ENCODE measurements at regions not wholly inside any gene's neighbourhood (a gene's known extent, or its start where the extent isn't known, plus 50 kb on each side); places are given as distances from the start of the nearest gene placed in this dataset.

DNA sequence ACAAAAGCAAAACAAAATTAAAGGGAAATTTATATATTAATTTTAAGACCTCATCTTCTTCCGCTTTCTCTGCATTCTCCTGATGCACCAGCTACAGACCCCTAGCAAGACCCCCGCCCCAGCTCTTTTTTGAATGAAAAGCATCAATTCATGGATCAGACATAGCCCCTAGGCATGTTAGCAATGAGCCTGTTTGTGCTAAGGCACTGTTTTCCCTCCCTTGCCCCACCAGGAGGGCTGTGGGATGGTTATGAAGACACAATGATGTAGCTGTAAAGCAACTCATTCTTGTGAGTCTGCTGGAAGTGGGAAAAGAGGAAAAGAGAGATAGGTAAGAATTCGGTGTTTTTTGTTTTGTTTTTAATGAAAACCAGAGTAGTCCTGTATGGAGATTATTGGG, 88.5 kb upstream of the ZBTB18 start:
- no peaks in the 10 kb centered on the region for H3K27me3 ChIP-seq (ENCODE audit: insufficient read depth)
- H3K9me3 ChIP-seq, result no peaks in the 10 kb centered on the region
- TF ChIP-seq, protein P1, sequence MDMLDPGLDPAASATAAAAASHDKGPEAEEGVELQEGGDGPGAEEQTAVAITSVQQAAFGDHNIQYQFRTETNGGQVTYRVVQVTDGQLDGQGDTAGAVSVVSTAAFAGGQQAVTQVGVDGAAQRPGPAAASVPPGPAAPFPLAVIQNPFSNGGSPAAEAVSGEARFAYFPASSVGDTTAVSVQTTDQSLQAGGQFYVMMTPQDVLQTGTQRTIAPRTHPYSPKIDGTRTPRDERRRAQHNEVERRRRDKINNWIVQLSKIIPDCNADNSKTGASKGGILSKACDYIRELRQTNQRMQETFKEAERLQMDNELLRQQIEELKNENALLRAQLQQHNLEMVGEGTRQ (IDR thresholded peaks at IDR 0.05; ENCODE audit: borderline replicate concordance, low read depth, low read length), result no peak
- TF ChIP-seq MXI1 (IDR thresholded peaks at IDR 0.05; ENCODE audit: low read depth, low read length) (no peak), NFIC (IDR thresholded peaks at IDR 0.05; ENCODE audit: borderline replicate concordance) (no peak), FOXM1 (IDR thresholded peaks at IDR 0.05; ENCODE audit: low read depth) (no peak), ELF1 (IDR thresholded peaks at IDR 0.05) (no peak), MEF2A (IDR thresholded peaks at IDR 0.05; ENCODE audit: borderline replicate concordance, low read depth) (no peak), GABPA (IDR thresholded peaks at IDR 0.05; ENCODE audit: low read depth) (no peak), YY1 (IDR thresholded peaks at IDR 0.05; ENCODE audit: low read depth) (no peak), CHD2 (IDR thresholded peaks at IDR 0.05; ENCODE audit: low read length, partially characterized antibody) (no peak), TAF1 (IDR thresholded peaks at IDR 0.05; ENCODE audit: borderline replicate concordance, low read depth, low read length) (no peak), RCOR1 (IDR thresholded peaks at IDR 0.05; ENCODE audit: low read length) (no peak), RFX5 (IDR thresholded peaks at IDR 0.05; ENCODE audit: low read length) (no peak), EP300 (IDR thresholded peaks at IDR 0.05; ENCODE audit: borderline replicate concordance in 1 of 2, low read depth in 1 of 2, low read length in 1 of 2) (no peak), EZH2phosphoT487 (IDR thresholded peaks at IDR 0.05; ENCODE audit: borderline replicate concordance, low read depth) (no peak), RXRA (IDR thresholded peaks at IDR 0.05; ENCODE audit: borderline replicate concordance, low read depth) (no peak), TEAD4 (IDR thresholded peaks at IDR 0.05; ENCODE audit: borderline replicate concordance, insufficient read depth) (no peak), FOSL2 (IDR thresholded peaks at IDR 0.05; ENCODE audit: borderline replicate concordance, low read depth) (no peak)
- TF ChIP-seq, protein P2, sequence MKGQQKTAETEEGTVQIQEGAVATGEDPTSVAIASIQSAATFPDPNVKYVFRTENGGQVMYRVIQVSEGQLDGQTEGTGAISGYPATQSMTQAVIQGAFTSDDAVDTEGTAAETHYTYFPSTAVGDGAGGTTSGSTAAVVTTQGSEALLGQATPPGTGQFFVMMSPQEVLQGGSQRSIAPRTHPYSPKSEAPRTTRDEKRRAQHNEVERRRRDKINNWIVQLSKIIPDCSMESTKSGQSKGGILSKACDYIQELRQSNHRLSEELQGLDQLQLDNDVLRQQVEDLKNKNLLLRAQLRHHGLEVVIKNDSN (IDR thresholded peaks at IDR 0.05; ENCODE audit: borderline replicate concordance, low read depth), result no peak
- TF ChIP-seq, protein P3, sequence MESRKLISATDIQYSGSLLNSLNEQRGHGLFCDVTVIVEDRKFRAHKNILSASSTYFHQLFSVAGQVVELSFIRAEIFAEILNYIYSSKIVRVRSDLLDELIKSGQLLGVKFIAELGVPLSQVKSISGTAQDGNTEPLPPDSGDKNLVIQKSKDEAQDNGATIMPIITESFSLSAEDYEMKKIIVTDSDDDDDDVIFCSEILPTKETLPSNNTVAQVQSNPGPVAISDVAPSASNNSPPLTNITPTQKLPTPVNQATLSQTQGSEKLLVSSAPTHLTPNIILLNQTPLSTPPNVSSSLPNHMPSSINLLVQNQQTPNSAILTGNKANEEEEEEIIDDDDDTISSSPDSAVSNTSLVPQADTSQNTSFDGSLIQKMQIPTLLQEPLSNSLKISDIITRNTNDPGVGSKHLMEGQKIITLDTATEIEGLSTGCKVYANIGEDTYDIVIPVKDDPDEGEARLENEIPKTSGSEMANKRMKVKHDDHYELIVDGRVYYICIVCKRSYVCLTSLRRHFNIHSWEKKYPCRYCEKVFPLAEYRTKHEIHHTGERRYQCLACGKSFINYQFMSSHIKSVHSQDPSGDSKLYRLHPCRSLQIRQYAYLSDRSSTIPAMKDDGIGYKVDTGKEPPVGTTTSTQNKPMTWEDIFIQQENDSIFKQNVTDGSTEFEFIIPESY (IDR thresholded peaks at IDR 0.05; ENCODE audit: borderline replicate concordance, low read depth), result no peak
- no peaks in the 10 kb centered on the region for H3K36me3 ChIP-seq (replicated peaks in 1 of 2; ENCODE audit: control insufficient read depth in 1 of 2, insufficient read depth in 2 of 2, low read length in 1 of 2)
- H4K20me1 ChIP-seq (ENCODE audit: insufficient read depth), result no peaks in the 10 kb centered on the region
- H3F3A ChIP-seq (replicated peaks; ENCODE audit: insufficient read depth), result peaks cover 1% of the 10 kb centered on the region
- ChIA-PET POLR2A (interaction anchor here (0.6 kb wide), 1 partner anchor 10 kb away, joined by 4 read pairs; no protein-coding TSS in a partner anchor), CTCF (interaction anchor here (1.4 to 1.7 kb wide), 2 partner anchors 11 to 13 kb away, joined by 4 to 5 read pairs; no protein-coding TSS in a partner anchor)
- no peak overlapping the region for H3K4me3 ChIP-seq (ENCODE audit: low read depth in 2 of 2, low read length in 1 of 2)
- H3K27ac ChIP-seq (ENCODE audit: low read depth in 2 of 2, low read length in 1 of 2), result no peak overlapping the region
- H3K79me2 ChIP-seq (ENCODE audit: insufficient read depth), result no peaks in the 10 kb centered on the region
- 89% methylated on average over 3 of the region's 3 CpGs for WGBS (ENCODE audit: low lambda C conversion rate)
- peaks cover 0 to 5% of the 10 kb centered on the region in 2 experiments; a peak in 1 of 4 replicates for H3K4me1 ChIP-seq (ENCODE audit: control insufficient read depth in 1 of 2, insufficient read depth in 2 of 2, low read depth in 1 of 2, low read length in 1 of 2)
- no peak overlapping the region for H3K4me2 ChIP-seq
- no peaks in the 10 kb centered on the region for H3K9me2 ChIP-seq
- no peak overlapping the region for H3K9ac ChIP-seq
- no peak overlapping the region for H2AFZ ChIP-seq (ENCODE audit: low read depth)
- no peak for DNase-seq
